Activated T-helper 2 cell treated with anti-CD3 and anti-CD28 coated beads, Interferon-gamma antibody, Interleukin-2, Interleukin-4, amounts not matched to agents 10 μg/mL and 5 μg/mL and 100 μg/mL, durations not matched to agents 14 hours and 24 hours and 36 hours (primary cell): ENCODE measurements at regions not wholly inside any gene's neighbourhood (a gene's known extent, or its start where the extent isn't known, plus 50 kb on each side); places are given as distances from the start of the nearest gene placed in this dataset.

Experiments
- DNase-seq: peaks from one replicate; pipeline ENCODE4 v3.0.0; 2021; ENCODE audit warnings: low spot score
- H3K27ac Mint-ChIP-seq: one replicate; pipeline ENCODE4 v1.8.0; 2021; ENCODE audit warnings: mixed read lengths
- H3K27me3 Mint-ChIP-seq: one replicate; pipeline ENCODE4 v1.8.0; 2021; ENCODE audit warnings: low read depth, mixed read lengths
- H3K36me3 Mint-ChIP-seq: one replicate; pipeline ENCODE4 v1.8.0; 2021; ENCODE audit warnings: low read depth, mixed read lengths
- H3K4me1 Mint-ChIP-seq: one replicate; pipeline ENCODE4 v1.8.0; 2021; ENCODE audit warnings: low read depth, mixed read lengths
- H3K4me3 Mint-ChIP-seq: one replicate; pipeline ENCODE4 v1.8.0; 2021; ENCODE audit warnings: low read depth, mild to moderate bottlenecking, moderate library complexity, mixed read lengths
- H3K9me3 Mint-ChIP-seq: one replicate; pipeline ENCODE4 v1.8.0; 2021; ENCODE audit warnings: mixed read lengths
- intact Hi-C: fragments of 100-400 bp; cut with micrococcal nuclease; formaldehyde crosslinking; loops from one replicate; pipeline ENCODE4 v1.15.1; 2023

- intact Hi-C loops, result no loop called here
- no peak overlapping the region for H3K27ac Mint-ChIP-seq
- no peak for DNase-seq
- H3K27me3 Mint-ChIP-seq, result no peaks in the 10 kb centered on the region
- H3K4me3 Mint-ChIP-seq, result no peak overlapping the region
- H3K9me3 Mint-ChIP-seq, result no peaks in the 10 kb centered on the region
- no peaks in the 10 kb centered on the region for H3K4me1 Mint-ChIP-seq
- no peaks in the 10 kb centered on the region for H3K36me3 Mint-ChIP-seq
These were observed 212.8 kb downstream of the SOX9 start for GRCh38 chr17:72333570-72333969.

GRCh38 chr17:72334205-72334604 is 213.4 kb downstream of the SOX9 start:
- Mint-ChIP-seq H3K4me3 (no peak overlapping the region), H3K36me3 (no peaks in the 10 kb centered on the region), H3K9me3 (no peaks in the 10 kb centered on the region), H3K4me1 (no peaks in the 10 kb centered on the region), H3K27me3 (no peaks in the 10 kb centered on the region), H3K27ac (no peak overlapping the region)
- no peak for DNase-seq
- intact Hi-C loops, result no loop called here

- no peaks in the 10 kb centered on the region for H3K36me3 Mint-ChIP-seq
- no peaks in the 10 kb centered on the region for H3K4me1 Mint-ChIP-seq
- no peaks in the 10 kb centered on the region for H3K9me3 Mint-ChIP-seq
- H3K27ac Mint-ChIP-seq, result no peak overlapping the region
- H3K4me3 Mint-ChIP-seq, result no peak overlapping the region
- no peak for DNase-seq
- intact Hi-C loops, result no loop called here
- no peaks in the 10 kb centered on the region for H3K27me3 Mint-ChIP-seq
These were observed 215.4 kb downstream of the SOX9 start for GRCh38 chr17:72336026-72336803.

- H3K4me1 Mint-ChIP-seq, result no peaks in the 10 kb centered on the region
- H3K27me3 Mint-ChIP-seq, result no peaks in the 10 kb centered on the region
- intact Hi-C loops, result no loop called here
- no peaks in the 10 kb centered on the region for H3K9me3 Mint-ChIP-seq
- H3K4me3 Mint-ChIP-seq, result no peak overlapping the region
- H3K36me3 Mint-ChIP-seq, result no peaks in the 10 kb centered on the region
- H3K27ac Mint-ChIP-seq, result no peak overlapping the region
- no peak for DNase-seq
These were observed 215.9 kb downstream of the SOX9 start for GRCh38 chr17:72336804-72337070.

GRCh38 chr17:72338304-72338703 is 217.5 kb downstream of the SOX9 start:
- DNase-seq, result no peak
- H3K4me1 Mint-ChIP-seq, result no peaks in the 10 kb centered on the region
- no peaks in the 10 kb centered on the region for H3K27me3 Mint-ChIP-seq
- no peaks in the 10 kb centered on the region for H3K9me3 Mint-ChIP-seq
- intact Hi-C loops, result no loop called here
- H3K4me3 Mint-ChIP-seq, result no peak overlapping the region
- no peak overlapping the region for H3K27ac Mint-ChIP-seq
- H3K36me3 Mint-ChIP-seq, result no peaks in the 10 kb centered on the region

- no peaks in the 10 kb centered on the region for H3K27me3 Mint-ChIP-seq
- intact Hi-C loops, result no loop called here
These were observed 218.3 kb downstream of the SOX9 start for GRCh38 chr17:72338847-72339790.

GRCh38 chr17:72340836-72341235 is 220.0 kb downstream of the SOX9 start:
- DNase-seq, result no peak
- Mint-ChIP-seq H3K4me1 (no peaks in the 10 kb centered on the region), H3K4me3 (no peak overlapping the region), H3K27ac (no peak overlapping the region), H3K9me3 (no peaks in the 10 kb centered on the region), H3K27me3 (no peaks in the 10 kb centered on the region), H3K36me3 (no peaks in the 10 kb centered on the region)
- intact Hi-C loops, result no loop called here

More at GRCh38 chr17:72338847-72339790, 218.3 kb downstream of the SOX9 start:
- no peak overlapping the region for H3K4me3 Mint-ChIP-seq
- no peak for DNase-seq
- H3K36me3 Mint-ChIP-seq, result no peaks in the 10 kb centered on the region
- H3K9me3 Mint-ChIP-seq, result no peaks in the 10 kb centered on the region
- no peaks in the 10 kb centered on the region for H3K4me1 Mint-ChIP-seq
- H3K27ac Mint-ChIP-seq, result no peak overlapping the region

- Mint-ChIP-seq H3K36me3 (no peaks in the 10 kb centered on the region), H3K27me3 (no peaks in the 10 kb centered on the region), H3K4me1 (no peaks in the 10 kb centered on the region), H3K27ac (no peak overlapping the region), H3K9me3 (no peaks in the 10 kb centered on the region), H3K4me3 (no peak overlapping the region)
- no peak for DNase-seq
- intact Hi-C loops, result no loop called here
These were observed 221.2 kb downstream of the SOX9 start for GRCh38 chr17:72342061-72342460.

- no peak overlapping the region for H3K4me3 Mint-ChIP-seq
- no peaks in the 10 kb centered on the region for H3K9me3 Mint-ChIP-seq
- no peak for DNase-seq
- intact Hi-C loops, result no loop called here
- no peak overlapping the region for H3K27ac Mint-ChIP-seq
- no peaks in the 10 kb centered on the region for H3K4me1 Mint-ChIP-seq
- no peaks in the 10 kb centered on the region for H3K27me3 Mint-ChIP-seq
- H3K36me3 Mint-ChIP-seq, result no peaks in the 10 kb centered on the region
These were observed 222.1 kb downstream of the SOX9 start for GRCh38 chr17:72342627-72343527.

GRCh38 chr17:72343911-72344310 is 223.1 kb downstream of the SOX9 start:
- no peak for DNase-seq
- Mint-ChIP-seq H3K36me3 (no peaks in the 10 kb centered on the region), H3K27me3 (no peaks in the 10 kb centered on the region), H3K9me3 (no peaks in the 10 kb centered on the region), H3K27ac (no peak overlapping the region), H3K4me1 (no peaks in the 10 kb centered on the region), H3K4me3 (no peak overlapping the region)
- intact Hi-C loops, result no loop called here

- no peaks in the 10 kb centered on the region for H3K9me3 Mint-ChIP-seq
- H3K27ac Mint-ChIP-seq, result no peak overlapping the region
- no peaks in the 10 kb centered on the region for H3K36me3 Mint-ChIP-seq
- no peaks in the 10 kb centered on the region for H3K4me1 Mint-ChIP-seq
- H3K27me3 Mint-ChIP-seq, result no peaks in the 10 kb centered on the region
- intact Hi-C loops, result no loop called here
- H3K4me3 Mint-ChIP-seq, result no peak overlapping the region
- DNase-seq, result no peak
These were observed 223.8 kb downstream of the SOX9 start for GRCh38 chr17:72344613-72345012.

- Mint-ChIP-seq H3K4me1 (no peaks in the 10 kb centered on the region), H3K4me3 (no peak overlapping the region), H3K27ac (no peak overlapping the region), H3K36me3 (no peaks in the 10 kb centered on the region), H3K9me3 (no peaks in the 10 kb centered on the region), H3K27me3 (no peaks in the 10 kb centered on the region)
- intact Hi-C loops, result no loop called here
- DNase-seq, result no peak
These were observed 224.3 kb downstream of the SOX9 start for GRCh38 chr17:72345088-72345487.
